ENCODE measurements at regions not wholly inside any gene's neighbourhood (a gene's known extent, or its start where the extent isn't known, plus 50 kb on each side); places are given as distances from the start of the nearest gene placed in this dataset.

GRCh38 chr5:35374584-35374983 is 144.3 kb upstream of the PRLR start:
- no peak overlapping the region for H3K27ac ChIP-seq (ENCODE audit: extremely low read depth, low read depth, low read length)
- no peak overlapping the region for H3K9ac ChIP-seq (ENCODE audit: insufficient read depth in 1 of 2, low read depth in 2 of 2, low read length in 2 of 2)
- no TSS peak for BruUV-seq (replicated peaks)
- no peak overlapping the region for H3K4me3 ChIP-seq
- DNase-seq (ENCODE audit: extremely low read depth in 1 of 4, low spot score in 3 of 4), result no peak
- ChIA-PET CTCF (ENCODE audit: low intra/inter-chr PET ratio) (no interaction called here), POLR2A (no interaction called here)
- no peak for FAIRE-seq
- H3K36me3 ChIP-seq (ENCODE audit: control insufficient read depth, insufficient read depth, low read length), result no peaks in the 10 kb centered on the region
- no peaks in the 10 kb centered on the region; the same call in none of the 2 replicates for H3K9me3 ChIP-seq (replicated peaks; ENCODE audit: control insufficient read depth, insufficient read depth, low read depth, low read length)
- ATAC-seq, result no peak
- intact Hi-C loops (cut with micrococcal nuclease) (no loop called here), in situ Hi-C loops (cut with MboI) (no loop called here)
- no peaks in the 10 kb centered on the region for H3K9me1 ChIP-seq (ENCODE audit: control insufficient read depth, insufficient read depth, low read length)
- H3K4me2 ChIP-seq (ENCODE audit: insufficient read depth, low read length), result no peak overlapping the region
- no peaks in the 10 kb centered on the region for H3K79me2 ChIP-seq (ENCODE audit: control insufficient read depth, insufficient read depth, low read length)
- no peaks in the 10 kb centered on the region for H3K27me3 ChIP-seq (ENCODE audit: control insufficient read depth in 2 of 2, insufficient read depth in 2 of 2, low read length in 2 of 2)
- H4K20me1 ChIP-seq (replicated peaks; ENCODE audit: control insufficient read depth, insufficient read depth, low read length), result no peaks in the 10 kb centered on the region
- no peaks in the 10 kb centered on the region for H3K4me1 ChIP-seq (replicated peaks in 1 of 2; ENCODE audit: control insufficient read depth in 2 of 2, insufficient read depth in 2 of 2, low read length in 2 of 2)
- TF ChIP-seq SRSF7 (optimal IDR thresholded peaks at IDR 0.05; ENCODE audit: low read depth, low read length) (no peak), WHSC1 (IDR thresholded peaks at IDR 0.05; ENCODE audit: low read length) (no peak), BHLHE40 (IDR thresholded peaks at IDR 0.05; ENCODE audit: low read length) (no peak), ZFP30 (CRISPR knock-in tag; IDR thresholded peaks at IDR 0.05; ENCODE audit: borderline replicate concordance) (no peak), IFI16 (CRISPR knock-in tag; IDR thresholded peaks at IDR 0.05) (no peak), HDAC1 (IDR thresholded peaks at IDR 0.05) (no peak), NELFE (IDR thresholded peaks at IDR 0.05; ENCODE audit: insufficient read depth, insufficient read length) (no peak), HNRNPH1 (optimal IDR thresholded peaks at IDR 0.05; ENCODE audit: low read depth, low read length) (no peak), TSC22D4 (tag; IDR thresholded peaks at IDR 0.05) (no peak), ZFX (CRISPR knock-in tag; IDR thresholded peaks at IDR 0.05) (no peak), ASH1L (IDR thresholded peaks at IDR 0.05; ENCODE audit: borderline replicate concordance, low read depth, partially characterized antibody) (no peak), GTF2A2 (tag; IDR thresholded peaks at IDR 0.05) (no peak), POLR3G (IDR thresholded peaks at IDR 0.05; ENCODE audit: extremely low read depth, insufficient read length, insufficient replicate concordance) (no peak), PTRF (tag; IDR thresholded peaks at IDR 0.05) (no peak), ZNF77 (CRISPR knock-in tag; IDR thresholded peaks at IDR 0.05) (no peak), EGR1 (conservative IDR thresholded peaks at IDR 0.05) (no peak), RAD51 (IDR thresholded peaks at IDR 0.05; ENCODE audit: borderline replicate concordance, low read depth) (no peak)
- no peak overlapping the region for H2AFZ ChIP-seq (ENCODE audit: low read depth, low read length)
